ENCODE measurements at regions not wholly inside any gene's neighbourhood (a gene's known extent, or its start where the extent isn't known, plus 50 kb on each side); places are given as distances from the start of the nearest gene placed in this dataset.
A peak's percentile ranks its signal among the peaks of the same experiment; 100 is the strongest.
"Not testable (repeated sequence)": the region's sequence is repeated elsewhere in the genome, so short reads cannot be mapped to it uniquely, and the experiment has no call there.

GRCh38 chr11:134662629-134663360 is 250.8 kb upstream of the B3GAT1 start:
- no peak for ATAC-seq

DNA sequence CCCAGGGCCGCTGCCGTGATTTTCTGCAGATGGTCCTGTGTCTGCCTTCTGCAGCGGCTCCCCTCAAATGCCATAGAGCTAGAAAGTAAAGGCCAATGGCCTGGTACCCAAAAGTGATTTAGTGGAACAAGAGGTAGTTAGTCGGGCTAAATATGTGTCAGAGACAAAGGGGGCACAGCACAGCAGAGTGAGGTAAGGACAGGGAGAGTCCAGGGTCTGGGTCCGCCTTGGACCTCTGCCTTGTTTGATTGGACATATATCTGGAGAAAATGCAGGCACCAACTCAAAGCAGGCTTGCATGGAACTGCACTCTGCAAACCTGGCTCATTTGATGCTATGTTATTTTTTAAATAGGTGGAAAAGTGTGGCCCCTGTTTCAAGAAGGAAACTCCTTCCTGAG is 249.6 kb upstream of the B3GAT1 start:
- ATAC-seq, result no peak

- ATAC-seq, result no peak
Observed at GRCh38 chr11:134660416-134660815, 248.4 kb upstream of the B3GAT1 start.

DNA sequence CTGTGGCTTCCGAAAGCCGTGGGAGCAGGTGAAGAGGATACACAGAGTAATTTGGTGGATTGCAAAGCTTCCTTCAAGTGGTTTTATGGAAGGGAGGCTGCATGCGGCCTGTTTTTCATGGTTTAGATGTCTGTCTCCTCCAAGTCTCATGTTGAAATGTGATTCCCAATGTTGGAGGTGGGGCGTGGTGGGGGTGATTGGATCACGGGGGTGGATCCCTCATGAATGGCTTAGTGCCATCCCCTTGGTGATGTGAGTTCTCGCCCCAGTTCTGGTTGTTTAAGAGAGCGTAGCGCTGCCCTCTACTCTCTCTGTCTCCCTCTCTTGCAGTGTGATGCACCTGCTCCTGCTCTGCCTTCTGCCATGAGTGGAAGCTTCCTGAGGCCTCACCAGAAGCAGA is 247.8 kb upstream of the B3GAT1 start:
- no peak for ATAC-seq

DNA sequence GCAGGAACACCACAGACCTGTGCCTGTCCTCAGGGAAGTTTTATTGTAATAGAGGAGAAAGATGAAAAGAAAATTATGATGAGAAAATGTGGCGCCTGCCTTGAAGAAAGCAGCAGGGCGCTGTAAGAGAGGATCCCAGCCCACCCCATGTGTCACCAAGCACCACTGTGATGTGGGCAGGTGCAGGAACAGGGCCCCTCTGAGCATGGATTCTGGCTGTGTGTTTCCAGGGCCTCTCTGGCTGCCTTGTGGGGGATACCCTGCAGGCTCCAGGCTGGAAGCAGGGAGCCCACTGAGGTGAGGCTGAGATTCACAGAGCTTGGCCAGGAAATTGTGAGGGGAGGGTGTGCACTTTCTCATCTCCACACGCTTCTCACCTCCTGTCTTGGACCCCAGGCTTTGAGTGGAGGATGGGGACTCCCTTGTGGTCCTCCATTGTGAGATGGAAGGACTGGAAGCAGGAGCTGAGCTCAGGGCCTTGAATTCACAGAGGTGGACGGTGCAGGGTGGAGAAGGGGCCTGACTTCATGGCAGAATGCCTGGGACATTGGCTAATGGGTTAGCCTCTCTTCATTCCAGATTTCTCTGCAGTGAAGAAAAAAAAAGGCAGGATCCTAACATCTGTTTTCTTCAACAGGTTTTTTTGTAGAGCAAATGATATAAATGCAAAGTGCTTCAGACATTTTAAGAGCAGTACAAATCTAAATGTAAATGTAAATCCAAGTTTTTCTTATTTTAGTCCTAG is 246.6 kb upstream of the B3GAT1 start:
- ATAC-seq, result no peak

- ATAC-seq, result no peak
Observed at GRCh38 chr11:134657631-134658030, 245.6 kb upstream of the B3GAT1 start.

- no peak for ATAC-seq
Observed at GRCh38 chr11:134656861-134657540, 245.0 kb upstream of the B3GAT1 start.

DNA sequence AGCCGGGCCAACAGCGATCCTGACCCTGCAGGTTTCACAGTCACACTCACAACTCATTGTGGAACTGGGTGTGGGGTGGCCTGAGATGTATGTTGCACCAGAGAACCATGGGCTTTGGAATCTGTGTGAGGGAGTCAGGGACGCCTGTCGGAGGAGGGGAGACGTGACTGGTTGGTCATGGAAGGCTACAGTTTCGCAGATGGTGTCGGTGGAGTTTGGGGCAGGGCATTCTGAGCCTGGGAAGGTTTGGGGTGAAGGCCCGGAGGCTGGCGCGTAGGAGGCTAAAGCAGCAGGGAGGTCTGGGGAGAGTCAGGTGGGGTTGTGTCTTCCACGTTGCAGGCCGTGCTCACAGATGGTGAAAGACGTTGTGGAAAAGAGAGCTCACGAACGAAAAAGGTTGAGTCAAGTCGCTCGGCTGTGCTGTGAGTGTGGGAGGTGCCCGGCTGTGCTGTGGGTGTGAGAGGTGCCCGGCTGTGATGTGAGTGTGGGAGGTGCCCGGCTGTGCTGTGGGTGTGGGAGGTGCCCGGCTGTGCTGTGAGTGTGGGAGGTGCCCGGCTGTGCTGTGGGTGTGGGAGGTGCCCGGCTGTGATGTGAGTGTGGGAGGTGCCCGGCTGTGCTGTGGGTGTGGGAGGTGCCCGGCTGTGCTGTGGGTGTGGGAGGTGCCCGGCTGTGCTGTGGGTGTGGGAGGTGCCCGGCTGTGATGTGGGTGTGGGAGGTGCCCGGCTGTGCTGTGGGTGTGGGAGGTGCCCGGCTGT is 244.2 kb upstream of the B3GAT1 start:
- not testable (repeated sequence) for ATAC-seq

GRCh38 chr11:134655189-134655989 is 243.3 kb upstream of the B3GAT1 start:
- no peak for ATAC-seq

DNA sequence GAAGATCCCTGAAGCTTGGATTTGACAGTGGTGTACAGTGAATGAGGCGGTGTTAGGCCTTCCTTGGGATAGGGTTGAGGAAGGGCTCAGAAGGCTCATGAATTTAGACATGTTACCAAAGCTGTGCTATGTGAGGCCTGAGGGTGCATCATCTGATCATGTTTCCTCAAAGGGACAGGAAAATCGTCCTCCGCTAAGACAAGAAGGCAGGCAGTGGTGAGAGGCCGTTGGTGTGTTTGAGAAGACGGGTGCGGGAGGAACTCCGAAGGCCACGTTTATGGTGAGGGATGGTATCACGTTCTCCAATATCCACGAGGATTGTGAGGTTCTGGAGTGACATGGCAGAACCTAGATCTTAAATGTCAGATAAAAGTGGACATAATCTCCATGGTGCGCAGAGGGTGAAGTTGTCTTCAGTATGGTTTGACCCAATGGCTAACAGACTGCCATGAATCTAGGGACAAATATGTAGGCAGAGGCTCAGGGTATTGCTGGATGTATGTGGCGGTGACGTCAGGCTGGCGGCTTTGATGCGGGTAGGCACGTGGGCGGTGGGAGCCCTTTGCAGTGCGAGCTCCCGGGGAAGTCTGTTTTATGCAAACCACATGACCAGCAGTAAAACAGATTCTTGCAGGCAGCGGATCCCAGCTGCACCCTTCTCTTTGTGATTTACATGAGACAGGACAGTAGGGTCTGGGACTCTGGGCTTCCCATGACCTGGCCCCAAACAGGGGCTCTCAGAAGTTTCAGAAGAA is 242.3 kb upstream of the B3GAT1 start:
- ATAC-seq, result no peak

- no peak for ATAC-seq
Observed at GRCh38 chr11:134652586-134653255, 240.7 kb upstream of the B3GAT1 start.

DNA sequence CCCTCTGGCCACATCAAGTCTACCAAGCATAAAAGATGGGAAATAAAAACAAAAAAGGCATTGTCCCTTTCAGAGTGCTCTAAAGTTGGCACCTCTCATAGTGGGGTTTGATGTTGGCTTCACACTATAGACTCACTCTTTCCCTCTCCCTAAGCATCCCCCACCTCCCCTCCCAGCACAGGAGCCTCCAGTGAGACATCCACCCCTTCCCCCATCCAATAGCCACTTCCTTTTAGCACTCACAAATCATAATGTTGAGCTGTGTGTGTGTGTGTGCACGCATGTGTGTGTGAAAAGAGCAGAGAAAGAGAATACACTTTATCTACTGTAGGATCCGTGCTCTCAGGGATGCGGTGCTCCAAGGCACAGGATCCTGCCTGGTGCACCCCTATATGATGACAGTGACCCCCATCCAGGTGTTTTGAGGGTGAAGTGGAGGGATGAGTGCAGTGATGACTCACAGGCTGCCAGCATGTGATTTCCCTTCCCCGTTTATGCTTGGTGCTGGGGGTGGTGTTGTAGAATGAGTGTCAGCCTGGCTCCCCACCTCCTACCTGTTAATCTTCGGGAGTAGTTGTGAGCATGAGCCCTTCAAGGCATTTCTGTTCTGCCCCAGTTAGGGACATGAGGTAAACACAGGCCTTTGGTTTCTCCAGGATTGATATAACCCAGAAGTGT is 235.2 kb upstream of the B3GAT1 start:
- peak; percentile 41 for ATAC-seq

DNA sequence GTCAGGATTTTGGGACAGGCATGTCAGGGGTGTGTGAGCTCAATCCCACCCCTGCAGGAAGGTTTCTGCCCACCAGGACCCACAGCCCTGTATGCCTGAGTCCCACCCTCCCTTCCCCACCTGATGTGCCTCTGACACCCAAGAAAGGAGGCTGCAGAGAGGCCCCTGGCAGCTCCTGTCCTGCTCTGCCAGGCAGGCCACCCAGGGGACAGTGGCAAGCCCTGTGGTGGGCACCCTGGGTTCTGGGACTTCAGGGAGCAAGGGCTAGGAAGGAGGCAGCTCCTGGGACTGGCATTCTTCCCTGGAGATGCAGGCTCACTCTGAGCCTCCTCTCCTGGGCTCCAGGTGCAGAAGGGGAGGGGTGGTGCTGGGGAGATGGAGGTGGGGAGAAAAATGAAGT is 234.5 kb upstream of the B3GAT1 start:
- no peak for ATAC-seq

DNA sequence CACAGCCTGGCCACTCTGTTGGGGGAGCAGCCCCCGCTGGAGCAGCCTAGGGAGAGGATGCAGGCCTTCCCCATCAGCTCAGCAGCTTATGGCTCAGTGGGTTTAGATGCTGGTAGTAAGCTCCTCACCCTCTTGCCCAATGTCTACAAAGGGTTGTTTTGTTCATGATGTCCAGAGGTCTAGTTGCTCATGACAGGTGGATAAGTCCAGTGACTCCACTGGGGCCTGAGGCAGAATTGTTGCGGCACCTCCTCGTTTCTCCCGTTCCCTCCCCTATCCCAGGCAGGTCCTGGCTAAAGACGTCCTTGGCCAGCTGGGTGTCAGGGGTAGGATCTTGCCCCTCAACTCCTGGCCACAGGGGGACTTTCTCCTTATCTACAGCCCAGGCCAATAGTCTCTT is 233.5 kb upstream of the B3GAT1 start:
- no peak for ATAC-seq

- no peak for ATAC-seq
Observed at GRCh38 chr11:134644476-134645456, 232.7 kb upstream of the B3GAT1 start.

DNA sequence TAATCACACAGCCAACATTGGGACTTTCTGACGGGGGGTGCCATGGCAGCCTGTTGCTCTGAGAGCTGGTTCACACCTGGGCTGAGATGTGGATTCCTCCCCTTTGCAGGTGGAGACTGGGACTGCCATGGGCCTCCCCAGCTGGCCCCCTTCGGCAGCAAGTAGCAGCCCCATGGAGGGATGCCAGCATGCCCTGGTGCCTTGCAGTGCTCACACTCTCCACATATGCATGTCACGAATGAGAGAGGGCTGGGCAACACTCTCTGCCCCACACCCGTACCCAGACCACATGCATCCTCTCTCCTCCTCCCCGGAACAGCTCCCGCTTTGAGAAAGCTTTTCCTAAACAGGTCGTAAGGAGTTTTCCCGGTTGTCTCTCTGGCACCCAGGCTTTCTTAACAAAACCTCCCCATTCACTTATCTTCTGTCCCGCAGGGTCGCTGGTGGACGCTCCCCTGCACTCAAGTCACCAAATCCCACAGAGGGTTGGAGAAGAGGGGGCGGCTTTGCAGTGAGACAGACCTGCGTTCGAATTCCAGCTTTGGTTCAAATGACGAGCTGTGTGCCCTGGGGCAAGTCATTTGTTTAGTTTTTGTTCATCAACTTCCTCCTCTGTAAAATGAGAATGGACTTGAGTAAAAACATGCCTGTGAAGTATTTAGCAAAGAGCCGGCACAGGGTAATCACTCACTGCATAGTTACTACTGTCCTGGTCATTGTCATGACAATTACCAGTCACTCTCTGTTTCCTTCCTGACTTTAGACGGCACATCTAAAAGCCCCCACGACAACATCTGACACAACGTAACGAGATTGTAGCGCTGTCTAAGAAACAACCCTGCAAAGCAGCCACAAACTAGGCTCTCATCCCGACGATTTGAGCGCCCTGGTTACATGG is 231.3 kb upstream of the B3GAT1 start:
- ATAC-seq, result no peak

- ATAC-seq, result no peak
Observed at GRCh38 chr11:134642206-134642605, 230.2 kb upstream of the B3GAT1 start.
